Right lobe of liver (tissue), 4 donors: ENCODE measurements at regions not wholly inside any gene's neighbourhood (a gene's known extent, or its start where the extent isn't known, plus 50 kb on each side); places are given as distances from the start of the nearest gene placed in this dataset.

Source experiments
- POLR2A ChIP-seq: fragments of 450-650 bp; IDR thresholded peaks from one replicate; pipeline ENCODE4 v1.6.1; 2017; ENCODE audit warnings: antibody characterized with exemption, mild to moderate bottlenecking
- TF ChIP-seq, protein P1 (sequence below), 4 donors: fragments of 200-600 bp in 3 of 4; fragments of 450-650 bp in 1 of 4; IDR thresholded peaks; one replicate each; pipeline versions ENCODE4 v1.5.1 to v1.8.0; 2016 to 2022; ENCODE audit warnings: antibody characterized with exemption in 4 of 4, mild to moderate bottlenecking in 2 of 4
- donor health status: DM: no; HTN: no; CAD: no.
- donor health status: DM: no; HTN: no; CAD: no.
- donor health status: DM: no; HTN: yes; CAD: no.

DNA sequence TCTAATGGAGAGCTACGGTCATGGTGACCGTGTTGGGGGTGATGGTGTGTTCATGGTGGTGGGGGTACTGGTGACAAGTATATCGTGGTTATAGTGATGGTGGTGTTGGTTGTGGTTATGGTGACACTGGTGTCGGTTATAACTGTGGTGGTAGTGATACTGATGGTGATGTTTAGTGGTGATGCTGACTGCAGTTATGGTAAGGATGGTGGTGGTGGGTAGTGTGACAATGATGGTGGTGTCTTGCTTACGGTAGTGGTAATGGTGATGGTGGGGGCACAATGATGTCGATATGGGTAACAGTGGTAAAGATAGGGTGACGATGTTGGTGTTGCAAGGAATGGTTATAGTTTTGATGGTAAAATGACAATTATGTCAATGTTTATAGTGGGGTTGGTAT lies 98.9 kb upstream of the SLC2A1 start:
- no peak for TF ChIP-seq POLR2A
- TF ChIP-seq, protein P1, sequence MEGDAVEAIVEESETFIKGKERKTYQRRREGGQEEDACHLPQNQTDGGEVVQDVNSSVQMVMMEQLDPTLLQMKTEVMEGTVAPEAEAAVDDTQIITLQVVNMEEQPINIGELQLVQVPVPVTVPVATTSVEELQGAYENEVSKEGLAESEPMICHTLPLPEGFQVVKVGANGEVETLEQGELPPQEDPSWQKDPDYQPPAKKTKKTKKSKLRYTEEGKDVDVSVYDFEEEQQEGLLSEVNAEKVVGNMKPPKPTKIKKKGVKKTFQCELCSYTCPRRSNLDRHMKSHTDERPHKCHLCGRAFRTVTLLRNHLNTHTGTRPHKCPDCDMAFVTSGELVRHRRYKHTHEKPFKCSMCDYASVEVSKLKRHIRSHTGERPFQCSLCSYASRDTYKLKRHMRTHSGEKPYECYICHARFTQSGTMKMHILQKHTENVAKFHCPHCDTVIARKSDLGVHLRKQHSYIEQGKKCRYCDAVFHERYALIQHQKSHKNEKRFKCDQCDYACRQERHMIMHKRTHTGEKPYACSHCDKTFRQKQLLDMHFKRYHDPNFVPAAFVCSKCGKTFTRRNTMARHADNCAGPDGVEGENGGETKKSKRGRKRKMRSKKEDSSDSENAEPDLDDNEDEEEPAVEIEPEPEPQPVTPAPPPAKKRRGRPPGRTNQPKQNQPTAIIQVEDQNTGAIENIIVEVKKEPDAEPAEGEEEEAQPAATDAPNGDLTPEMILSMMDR (IDR thresholded peaks at IDR 0.05), result no peak
